Vagina (tissue), 2 donors: ENCODE measurements at regions not wholly inside any gene's neighbourhood (a gene's known extent, or its start where the extent isn't known, plus 50 kb on each side); places are given as distances from the start of the nearest gene placed in this dataset.

ENCODE experiments used
- POLR2A ChIP-seq, 2 donors: fragments of 450-650 bp; IDR thresholded peaks; one replicate each; pipeline ENCODE4 v1.6.1; 2017; ENCODE audit warnings: antibody characterized with exemption in 2 of 2, mild to moderate bottlenecking in 2 of 2, moderate library complexity in 2 of 2
- TF ChIP-seq, protein P1 (sequence below), 3 experiments: fragments of 450-650 bp in 2 of 3; fragments of 200-600 bp in 1 of 3; sonication (generic) in 1 of 3; IDR thresholded peaks; one replicate each; pipeline ENCODE4 v1.5.1; 2017 to 2019; ENCODE audit warnings: antibody characterized with exemption in 3 of 3, mild to moderate bottlenecking in 2 of 3, moderate library complexity in 2 of 3

- TF ChIP-seq, protein P1, sequence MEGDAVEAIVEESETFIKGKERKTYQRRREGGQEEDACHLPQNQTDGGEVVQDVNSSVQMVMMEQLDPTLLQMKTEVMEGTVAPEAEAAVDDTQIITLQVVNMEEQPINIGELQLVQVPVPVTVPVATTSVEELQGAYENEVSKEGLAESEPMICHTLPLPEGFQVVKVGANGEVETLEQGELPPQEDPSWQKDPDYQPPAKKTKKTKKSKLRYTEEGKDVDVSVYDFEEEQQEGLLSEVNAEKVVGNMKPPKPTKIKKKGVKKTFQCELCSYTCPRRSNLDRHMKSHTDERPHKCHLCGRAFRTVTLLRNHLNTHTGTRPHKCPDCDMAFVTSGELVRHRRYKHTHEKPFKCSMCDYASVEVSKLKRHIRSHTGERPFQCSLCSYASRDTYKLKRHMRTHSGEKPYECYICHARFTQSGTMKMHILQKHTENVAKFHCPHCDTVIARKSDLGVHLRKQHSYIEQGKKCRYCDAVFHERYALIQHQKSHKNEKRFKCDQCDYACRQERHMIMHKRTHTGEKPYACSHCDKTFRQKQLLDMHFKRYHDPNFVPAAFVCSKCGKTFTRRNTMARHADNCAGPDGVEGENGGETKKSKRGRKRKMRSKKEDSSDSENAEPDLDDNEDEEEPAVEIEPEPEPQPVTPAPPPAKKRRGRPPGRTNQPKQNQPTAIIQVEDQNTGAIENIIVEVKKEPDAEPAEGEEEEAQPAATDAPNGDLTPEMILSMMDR (IDR thresholded peaks at IDR 0.05) = no peak
- no peak for TF ChIP-seq POLR2A (IDR thresholded peaks at IDR 0.05)
Observed at GRCh38 chr12:88431246-88431645, 149.0 kb downstream of the KITLG start.
